Liver (tissue), 3 donors: ENCODE measurements at regions not wholly inside any gene's neighbourhood (a gene's known extent, or its start where the extent isn't known, plus 50 kb on each side); places are given as distances from the start of the nearest gene placed in this dataset.

Experiments used
- FOXA1 ChIP-seq: IDR thresholded peaks from 2 replicates; pipeline ENCODE4 v1.6.1; 2016; ENCODE audit warnings: antibody characterized with exemption
- JUND ChIP-seq, 2 donors: IDR thresholded peaks; 2 replicates each; pipeline ENCODE4 v1.6.1; 2016; ENCODE audit warnings: antibody characterized with exemption in 2 of 2
- RAD21 ChIP-seq, 2 donors: IDR thresholded peaks; 2 replicates each; pipeline ENCODE4 v1.6.1; 2016; ENCODE audit warnings: antibody characterized with exemption in 2 of 2, mild to moderate bottlenecking in 2 of 2
- YY1 ChIP-seq: IDR thresholded peaks from 2 replicates; pipeline ENCODE4 v1.6.1; 2016; ENCODE audit warnings: antibody characterized with exemption, mild to moderate bottlenecking
- TF ChIP-seq, protein P1 (sequence below): fragments of 150-350 bp; IDR thresholded peaks from 2 replicates; pipeline ENCODE4 v1.5.1; 2017; ENCODE audit warnings: improper control_type of control experiment, low read depth, low read length; ENCODE audit not compliant: missing input control
- TF ChIP-seq, protein P2 (sequence below): IDR thresholded peaks from 2 replicates; pipeline ENCODE4 v1.6.1; 2016; ENCODE audit warnings: antibody characterized with exemption, mild to moderate bottlenecking
- TF ChIP-seq, protein P3 (sequence below): IDR thresholded peaks from 2 replicates; pipeline ENCODE4 v1.6.1; 2016; ENCODE audit warnings: antibody characterized with exemption
- TF ChIP-seq, protein P4 (sequence below): IDR thresholded peaks from 2 replicates; pipeline ENCODE4 v1.6.1; 2016; ENCODE audit warnings: antibody characterized with exemption
- donor health status: healthy.
- donor health status: healthy.

DNA sequence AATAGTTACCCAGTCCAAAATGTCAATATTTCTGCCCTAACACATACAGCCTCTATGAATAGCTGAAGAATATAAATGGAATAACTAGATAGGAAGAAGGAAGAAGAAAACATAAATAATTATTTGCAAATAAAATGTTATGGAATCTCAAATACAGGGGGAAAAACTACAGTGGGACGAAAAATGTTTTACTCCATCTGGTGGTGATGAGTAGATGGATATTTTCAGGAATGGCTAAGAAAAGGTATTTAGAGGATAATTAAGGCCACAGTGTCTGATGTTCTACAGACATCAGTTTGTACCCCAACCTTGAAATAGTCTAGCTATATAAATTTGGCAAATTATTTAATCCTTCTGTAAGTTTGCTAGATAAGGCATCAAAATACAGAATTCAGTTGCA lies 178.1 kb upstream of the FSHR start:
- TF ChIP-seq, protein P1, sequence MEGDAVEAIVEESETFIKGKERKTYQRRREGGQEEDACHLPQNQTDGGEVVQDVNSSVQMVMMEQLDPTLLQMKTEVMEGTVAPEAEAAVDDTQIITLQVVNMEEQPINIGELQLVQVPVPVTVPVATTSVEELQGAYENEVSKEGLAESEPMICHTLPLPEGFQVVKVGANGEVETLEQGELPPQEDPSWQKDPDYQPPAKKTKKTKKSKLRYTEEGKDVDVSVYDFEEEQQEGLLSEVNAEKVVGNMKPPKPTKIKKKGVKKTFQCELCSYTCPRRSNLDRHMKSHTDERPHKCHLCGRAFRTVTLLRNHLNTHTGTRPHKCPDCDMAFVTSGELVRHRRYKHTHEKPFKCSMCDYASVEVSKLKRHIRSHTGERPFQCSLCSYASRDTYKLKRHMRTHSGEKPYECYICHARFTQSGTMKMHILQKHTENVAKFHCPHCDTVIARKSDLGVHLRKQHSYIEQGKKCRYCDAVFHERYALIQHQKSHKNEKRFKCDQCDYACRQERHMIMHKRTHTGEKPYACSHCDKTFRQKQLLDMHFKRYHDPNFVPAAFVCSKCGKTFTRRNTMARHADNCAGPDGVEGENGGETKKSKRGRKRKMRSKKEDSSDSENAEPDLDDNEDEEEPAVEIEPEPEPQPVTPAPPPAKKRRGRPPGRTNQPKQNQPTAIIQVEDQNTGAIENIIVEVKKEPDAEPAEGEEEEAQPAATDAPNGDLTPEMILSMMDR, result no peak
- TF ChIP-seq RAD21 (IDR thresholded peaks at IDR 0.05) (no peak), JUND (IDR thresholded peaks at IDR 0.05) (no peak), FOXA1 (no peak), YY1 (no peak)
- TF ChIP-seq, protein P2, sequence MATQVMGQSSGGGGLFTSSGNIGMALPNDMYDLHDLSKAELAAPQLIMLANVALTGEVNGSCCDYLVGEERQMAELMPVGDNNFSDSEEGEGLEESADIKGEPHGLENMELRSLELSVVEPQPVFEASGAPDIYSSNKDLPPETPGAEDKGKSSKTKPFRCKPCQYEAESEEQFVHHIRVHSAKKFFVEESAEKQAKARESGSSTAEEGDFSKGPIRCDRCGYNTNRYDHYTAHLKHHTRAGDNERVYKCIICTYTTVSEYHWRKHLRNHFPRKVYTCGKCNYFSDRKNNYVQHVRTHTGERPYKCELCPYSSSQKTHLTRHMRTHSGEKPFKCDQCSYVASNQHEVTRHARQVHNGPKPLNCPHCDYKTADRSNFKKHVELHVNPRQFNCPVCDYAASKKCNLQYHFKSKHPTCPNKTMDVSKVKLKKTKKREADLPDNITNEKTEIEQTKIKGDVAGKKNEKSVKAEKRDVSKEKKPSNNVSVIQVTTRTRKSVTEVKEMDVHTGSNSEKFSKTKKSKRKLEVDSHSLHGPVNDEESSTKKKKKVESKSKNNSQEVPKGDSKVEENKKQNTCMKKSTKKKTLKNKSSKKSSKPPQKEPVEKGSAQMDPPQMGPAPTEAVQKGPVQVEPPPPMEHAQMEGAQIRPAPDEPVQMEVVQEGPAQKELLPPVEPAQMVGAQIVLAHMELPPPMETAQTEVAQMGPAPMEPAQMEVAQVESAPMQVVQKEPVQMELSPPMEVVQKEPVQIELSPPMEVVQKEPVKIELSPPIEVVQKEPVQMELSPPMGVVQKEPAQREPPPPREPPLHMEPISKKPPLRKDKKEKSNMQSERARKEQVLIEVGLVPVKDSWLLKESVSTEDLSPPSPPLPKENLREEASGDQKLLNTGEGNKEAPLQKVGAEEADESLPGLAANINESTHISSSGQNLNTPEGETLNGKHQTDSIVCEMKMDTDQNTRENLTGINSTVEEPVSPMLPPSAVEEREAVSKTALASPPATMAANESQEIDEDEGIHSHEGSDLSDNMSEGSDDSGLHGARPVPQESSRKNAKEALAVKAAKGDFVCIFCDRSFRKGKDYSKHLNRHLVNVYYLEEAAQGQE, result no peak
- TF ChIP-seq, protein P3, sequence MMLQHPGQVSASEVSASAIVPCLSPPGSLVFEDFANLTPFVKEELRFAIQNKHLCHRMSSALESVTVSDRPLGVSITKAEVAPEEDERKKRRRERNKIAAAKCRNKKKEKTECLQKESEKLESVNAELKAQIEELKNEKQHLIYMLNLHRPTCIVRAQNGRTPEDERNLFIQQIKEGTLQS, result no peak
- TF ChIP-seq, protein P4, sequence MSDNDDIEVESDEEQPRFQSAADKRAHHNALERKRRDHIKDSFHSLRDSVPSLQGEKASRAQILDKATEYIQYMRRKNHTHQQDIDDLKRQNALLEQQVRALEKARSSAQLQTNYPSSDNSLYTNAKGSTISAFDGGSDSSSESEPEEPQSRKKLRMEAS, result no peak
